ENCODE measurements at regions not wholly inside any gene's neighbourhood (a gene's known extent, or its start where the extent isn't known, plus 50 kb on each side); places are given as distances from the start of the nearest gene placed in this dataset.

DNA sequence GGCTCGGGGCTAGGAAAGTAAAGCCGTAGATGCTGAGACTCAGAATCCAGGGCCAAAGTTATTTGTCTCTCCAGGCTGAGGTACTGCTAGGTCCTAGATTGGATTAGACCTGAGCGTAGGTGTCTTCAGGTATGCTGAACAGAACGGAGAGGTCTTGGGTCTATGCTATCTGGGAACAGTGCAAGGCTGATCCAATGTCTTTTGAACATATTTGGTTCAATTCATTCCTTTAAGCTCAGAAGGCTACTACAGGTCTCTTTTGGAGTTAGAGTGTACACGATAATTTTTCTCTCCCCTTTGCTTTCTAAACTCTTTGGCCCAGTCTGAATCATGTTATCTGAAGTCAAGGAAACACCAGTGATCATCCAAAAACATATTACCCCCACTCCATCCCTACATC, 137.5 kb upstream of the TBL1XR1 start:
- Mint-ChIP-seq H3K27me3 (ENCODE audit: insufficient read depth, unreplicated experiment) (no peaks in the 10 kb centered on the region), H3K36me3 (ENCODE audit: insufficient read depth, unreplicated experiment) (no peaks in the 10 kb centered on the region), H3K9me3 (ENCODE audit: unreplicated experiment) (no peaks in the 10 kb centered on the region), H3K4me3 (ENCODE audit: unreplicated experiment) (no peak overlapping the region), H3K27ac (ENCODE audit: unreplicated experiment) (no peak overlapping the region), H3K4me1 (ENCODE audit: low read depth, unreplicated experiment) (peaks cover 14% of the 10 kb centered on the region)
- H3K9me3 ChIP-seq: no peaks in the 10 kb centered on the region
- no peaks in the 10 kb centered on the region for H3K27me3 ChIP-seq (replicated peaks; ENCODE audit: control insufficient read depth, insufficient read depth, low read length)
- intact Hi-C loops (cut with micrococcal nuclease; ENCODE audit: unreplicated experiment): no loop called here
- H3K4me1 ChIP-seq: peaks cover 23% of the 10 kb centered on the region
- POLR2A ChIA-PET: no interaction called here
- BruUV-seq (replicated peaks): no TSS peak
- no peak overlapping the region for H3K4me3 ChIP-seq (ENCODE audit: low read depth, low read length)
- TF ChIP-seq, protein P1, sequence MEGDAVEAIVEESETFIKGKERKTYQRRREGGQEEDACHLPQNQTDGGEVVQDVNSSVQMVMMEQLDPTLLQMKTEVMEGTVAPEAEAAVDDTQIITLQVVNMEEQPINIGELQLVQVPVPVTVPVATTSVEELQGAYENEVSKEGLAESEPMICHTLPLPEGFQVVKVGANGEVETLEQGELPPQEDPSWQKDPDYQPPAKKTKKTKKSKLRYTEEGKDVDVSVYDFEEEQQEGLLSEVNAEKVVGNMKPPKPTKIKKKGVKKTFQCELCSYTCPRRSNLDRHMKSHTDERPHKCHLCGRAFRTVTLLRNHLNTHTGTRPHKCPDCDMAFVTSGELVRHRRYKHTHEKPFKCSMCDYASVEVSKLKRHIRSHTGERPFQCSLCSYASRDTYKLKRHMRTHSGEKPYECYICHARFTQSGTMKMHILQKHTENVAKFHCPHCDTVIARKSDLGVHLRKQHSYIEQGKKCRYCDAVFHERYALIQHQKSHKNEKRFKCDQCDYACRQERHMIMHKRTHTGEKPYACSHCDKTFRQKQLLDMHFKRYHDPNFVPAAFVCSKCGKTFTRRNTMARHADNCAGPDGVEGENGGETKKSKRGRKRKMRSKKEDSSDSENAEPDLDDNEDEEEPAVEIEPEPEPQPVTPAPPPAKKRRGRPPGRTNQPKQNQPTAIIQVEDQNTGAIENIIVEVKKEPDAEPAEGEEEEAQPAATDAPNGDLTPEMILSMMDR (IDR thresholded peaks at IDR 0.05; ENCODE audit: insufficient read depth in 1 of 2, low read depth in 1 of 2, low read length in 1 of 2, severe bottlenecking in 1 of 2, unreplicated experiment in 1 of 2): no peak
- CTCF ChIA-PET: no interaction called here
- H3K36me3 ChIP-seq (ENCODE audit: control insufficient read depth, insufficient read depth, low read length): no peaks in the 10 kb centered on the region
- no peak for DNase-seq

DNA sequence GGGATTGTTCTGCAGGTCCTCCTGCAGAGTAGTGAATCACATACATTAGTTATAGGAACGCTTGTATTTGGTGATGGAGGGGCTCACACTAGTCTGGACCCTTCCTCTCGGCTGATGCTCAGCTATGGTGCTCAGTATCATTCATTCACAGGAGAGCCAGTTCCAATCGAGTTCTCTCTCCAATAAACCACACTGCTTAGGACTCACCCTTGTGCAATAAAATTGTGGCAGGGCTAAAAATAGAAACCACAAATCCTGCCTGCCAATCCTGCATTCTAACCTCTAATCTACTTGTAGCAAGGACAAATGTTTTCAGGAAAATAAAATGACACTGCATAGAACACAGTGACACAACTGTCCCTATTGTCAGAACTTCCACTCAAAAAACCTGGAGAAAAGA, 138.4 kb upstream of the TBL1XR1 start:
- Mint-ChIP-seq H3K36me3 (ENCODE audit: insufficient read depth, unreplicated experiment) (no peaks in the 10 kb centered on the region), H3K27me3 (ENCODE audit: insufficient read depth, unreplicated experiment) (no peaks in the 10 kb centered on the region), H3K9me3 (ENCODE audit: unreplicated experiment) (no peaks in the 10 kb centered on the region), H3K4me3 (ENCODE audit: unreplicated experiment) (no peak overlapping the region), H3K27ac (ENCODE audit: unreplicated experiment) (no peak overlapping the region), H3K4me1 (ENCODE audit: low read depth, unreplicated experiment) (peaks cover 14% of the 10 kb centered on the region)
- BruUV-seq (replicated peaks): no TSS peak
- Histone ChIP-seq H3K9me3 (no peaks in the 10 kb centered on the region), H3K36me3 (ENCODE audit: control insufficient read depth, insufficient read depth, low read length) (no peaks in the 10 kb centered on the region), H3K27me3 (replicated peaks; ENCODE audit: control insufficient read depth, insufficient read depth, low read length) (no peaks in the 10 kb centered on the region), H3K4me1 (peaks cover 30% of the 10 kb centered on the region), H3K4me3 (ENCODE audit: low read depth, low read length) (no peak overlapping the region)
- CTCF ChIA-PET: no interaction called here
- TF ChIP-seq, protein P1 (IDR thresholded peaks at IDR 0.05; ENCODE audit: insufficient read depth in 1 of 2, low read depth in 1 of 2, low read length in 1 of 2, severe bottlenecking in 1 of 2, unreplicated experiment in 1 of 2): no peak
- POLR2A ChIA-PET: no interaction called here
- intact Hi-C loops (cut with micrococcal nuclease; ENCODE audit: unreplicated experiment): no loop called here
- no peak for DNase-seq

DNA sequence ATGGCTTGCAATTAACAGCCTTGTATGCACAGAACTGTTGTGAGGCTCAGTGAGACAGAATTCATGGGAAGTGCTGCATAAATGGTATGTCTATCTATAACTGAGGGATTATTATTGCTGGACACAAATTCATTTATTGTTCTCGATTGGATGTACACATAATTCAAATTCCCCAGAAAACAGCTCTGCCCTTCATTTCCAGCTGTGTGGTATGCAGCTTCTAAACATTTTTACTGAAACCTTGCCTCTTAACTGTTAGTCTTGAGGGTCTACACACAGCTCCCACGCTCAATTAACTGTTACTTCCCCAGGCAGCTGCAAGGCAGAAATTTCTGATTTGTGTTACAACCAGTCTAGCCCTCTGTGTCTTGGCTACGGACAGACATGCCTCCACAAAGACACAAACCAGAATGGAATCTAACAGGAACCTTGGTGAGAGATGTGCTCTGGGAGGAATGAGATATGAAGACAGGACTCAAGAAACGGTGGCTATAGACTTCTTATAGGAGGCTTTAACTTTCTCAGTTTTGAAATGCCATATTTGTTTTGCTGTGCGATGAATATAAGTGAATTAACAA, 139.7 kb upstream of the TBL1XR1 start:
- ChIA-PET CTCF (no interaction called here), POLR2A (no interaction called here)
- intact Hi-C loops (cut with micrococcal nuclease; ENCODE audit: unreplicated experiment): no loop called here
- no peak overlapping the region for H3K4me3 ChIP-seq (ENCODE audit: low read depth, low read length)
- TF ChIP-seq, protein P1 (IDR thresholded peaks at IDR 0.05; ENCODE audit: insufficient read depth in 1 of 2, low read depth in 1 of 2, low read length in 1 of 2, severe bottlenecking in 1 of 2, unreplicated experiment in 1 of 2): no peak
- no TSS peak for BruUV-seq (replicated peaks)
- Mint-ChIP-seq H3K4me1 (ENCODE audit: low read depth, unreplicated experiment) (peaks cover 14% of the 10 kb centered on the region), H3K9me3 (ENCODE audit: unreplicated experiment) (no peaks in the 10 kb centered on the region), H3K27me3 (ENCODE audit: insufficient read depth, unreplicated experiment) (no peaks in the 10 kb centered on the region), H3K4me3 (ENCODE audit: unreplicated experiment) (no peak overlapping the region), H3K27ac (ENCODE audit: unreplicated experiment) (no peak overlapping the region), H3K36me3 (ENCODE audit: insufficient read depth, unreplicated experiment) (no peaks in the 10 kb centered on the region)
- H3K36me3 ChIP-seq (ENCODE audit: control insufficient read depth, insufficient read depth, low read length): no peaks in the 10 kb centered on the region
- H3K9me3 ChIP-seq: no peaks in the 10 kb centered on the region
- peaks cover 30% of the 10 kb centered on the region for H3K4me1 ChIP-seq
- H3K27me3 ChIP-seq (replicated peaks; ENCODE audit: control insufficient read depth, insufficient read depth, low read length): no peaks in the 10 kb centered on the region
- DNase-seq: no peak

All from Caco-2 (cell line).